ENCODE measurements at regions not wholly inside any gene's neighbourhood (a gene's known extent, or its start where the extent isn't known, plus 50 kb on each side); places are given as distances from the start of the nearest gene placed in this dataset.
"Not testable (repeated sequence)": the region's sequence is repeated elsewhere in the genome, so short reads cannot be mapped to it uniquely, and the experiment has no call there.

GRCh38 chr2:11945139-11946126, 199.0 kb downstream of the LPIN1 start:
- no peak for DNase-seq
- no peaks in the 10 kb centered on the region for H3K36me3 Mint-ChIP-seq (ENCODE audit: low read depth)
- H3K9me3 Mint-ChIP-seq: no peaks in the 10 kb centered on the region
- no peaks in the 10 kb centered on the region for H3K4me1 Mint-ChIP-seq (ENCODE audit: low read depth)
- no peak for TF ChIP-seq CTCF (IDR thresholded peaks at IDR 0.05)
- no peak overlapping the region for H3K27ac Mint-ChIP-seq
- peaks cover 11% of the 10 kb centered on the region for H3K27me3 Mint-ChIP-seq (ENCODE audit: insufficient read depth)
- no peak overlapping the region for H3K4me3 Mint-ChIP-seq

- Mint-ChIP-seq H3K4me1 (ENCODE audit: low read depth) (no peaks in the 10 kb centered on the region), H3K27me3 (ENCODE audit: insufficient read depth) (peaks cover 9% of the 10 kb centered on the region), H3K4me3 (no peak overlapping the region), H3K9me3 (no peaks in the 10 kb centered on the region), H3K36me3 (ENCODE audit: low read depth) (no peaks in the 10 kb centered on the region), H3K27ac (no peak overlapping the region)
- no peak for TF ChIP-seq CTCF (IDR thresholded peaks at IDR 0.05)
- DNase-seq: no peak
Observed at GRCh38 chr2:11947956-11948355, 201.5 kb downstream of the LPIN1 start.

- Mint-ChIP-seq H3K4me1 (ENCODE audit: low read depth) (no peaks in the 10 kb centered on the region), H3K27ac (no peak overlapping the region), H3K27me3 (ENCODE audit: insufficient read depth) (peaks cover 7% of the 10 kb centered on the region), H3K36me3 (ENCODE audit: low read depth) (no peaks in the 10 kb centered on the region), H3K4me3 (no peak overlapping the region), H3K9me3 (no peaks in the 10 kb centered on the region)
- DNase-seq: no peak
- no peak for TF ChIP-seq CTCF (IDR thresholded peaks at IDR 0.05)
Observed at GRCh38 chr2:11949732-11950523, 203.5 kb downstream of the LPIN1 start.

- H3K9me3 Mint-ChIP-seq: no peaks in the 10 kb centered on the region
Observed at GRCh38 chr2:11950896-11951295, 204.5 kb downstream of the LPIN1 start.

GRCh38 chr2:11951492-11951891, 205.1 kb downstream of the LPIN1 start:
- not testable (repeated sequence) for H3K27me3 Mint-ChIP-seq (ENCODE audit: insufficient read depth); H3K36me3 Mint-ChIP-seq (ENCODE audit: low read depth); H3K9me3 Mint-ChIP-seq; DNase-seq; H3K27ac Mint-ChIP-seq; H3K4me1 Mint-ChIP-seq (ENCODE audit: low read depth); H3K4me3 Mint-ChIP-seq

More at GRCh38 chr2:11950896-11951295, 204.5 kb downstream of the LPIN1 start:
- H3K27ac Mint-ChIP-seq: no peak overlapping the region
- no peak for DNase-seq
- TF ChIP-seq CTCF (IDR thresholded peaks at IDR 0.05): no peak
- H3K4me1 Mint-ChIP-seq (ENCODE audit: low read depth): peaks cover 4% of the 10 kb centered on the region; the same call in 1 of the 2 replicates
- H3K4me3 Mint-ChIP-seq: no peak overlapping the region
- H3K36me3 Mint-ChIP-seq (ENCODE audit: low read depth): no peaks in the 10 kb centered on the region
- peaks cover 9% of the 10 kb centered on the region for H3K27me3 Mint-ChIP-seq (ENCODE audit: insufficient read depth)

Measured in HFFc6 (cell line).